ENCODE measurements at regions not wholly inside any gene's neighbourhood (a gene's known extent, or its start where the extent isn't known, plus 50 kb on each side); places are given as distances from the start of the nearest gene placed in this dataset.

GRCh38 chr3:95438274-95438673 lies 1375.4 kb downstream of the NSUN3 start:
- TF ChIP-seq CTCF (IDR thresholded peaks at IDR 0.05; ENCODE audit: borderline replicate concordance, extremely low read depth, low read length, poor library complexity, severe bottlenecking) = no peak
- TF ChIP-seq EZH2 (IDR thresholded peaks at IDR 0.05; ENCODE audit: borderline replicate concordance, low read depth, low read length, severe bottlenecking) = no peak

All from DND-41 (cell line).